Activated CD4-positive, alpha-beta memory T cell treated with anti-CD3 and anti-CD28 coated beads for 36 hours (primary cell): ENCODE measurements at regions not wholly inside any gene's neighbourhood (a gene's known extent, or its start where the extent isn't known, plus 50 kb on each side); places are given as distances from the start of the nearest gene placed in this dataset.

Source experiments
- CTCF ChIA-PET: fragments of 350-600 bp; sonication (Branson Sonifier 250); formaldehyde crosslinking; loops from one replicate; lab custom pipeline; 2021; ENCODE audit warnings: antibody characterized with exemption, inconsistent platforms; lab: Charles Lee
- POLR2A ChIA-PET: fragments of 350-600 bp; sonication (Branson Sonifier 250); formaldehyde crosslinking; loops from one replicate; lab custom pipeline; 2021; ENCODE audit warnings: antibody characterized with exemption; lab: Charles Lee
- DNase-seq: peaks from one replicate; pipeline ENCODE4 v3.0.0-alpha.2; 2020
- H3K27ac Mint-ChIP-seq: one replicate; pipeline ENCODE4 v1.8.0; 2021; ENCODE audit warnings: mixed read lengths
- H3K27me3 Mint-ChIP-seq: one replicate; pipeline ENCODE4 v1.8.0; 2021; ENCODE audit warnings: mixed read lengths
- H3K36me3 Mint-ChIP-seq: one replicate; pipeline ENCODE4 v1.8.0; 2021; ENCODE audit warnings: mixed read lengths
- H3K4me1 Mint-ChIP-seq: one replicate; pipeline ENCODE4 v1.8.0; 2021; ENCODE audit warnings: low read depth, mixed read lengths
- H3K4me3 Mint-ChIP-seq: one replicate; pipeline ENCODE4 v1.8.0; 2021; ENCODE audit warnings: mild to moderate bottlenecking, mixed read lengths
- H3K9me3 Mint-ChIP-seq: one replicate; pipeline ENCODE4 v1.8.0; 2021; ENCODE audit warnings: mixed read lengths
- intact Hi-C: fragments of 100-400 bp; cut with micrococcal nuclease; formaldehyde crosslinking; loops from one replicate; pipeline ENCODE4 v1.15.1; 2023

GRCh38 chr12:103046154-103046553, 88.7 kb downstream of the ASCL1 start:
- H3K27ac Mint-ChIP-seq, result no peak overlapping the region
- H3K36me3 Mint-ChIP-seq, result no peaks in the 10 kb centered on the region
- H3K4me1 Mint-ChIP-seq, result no peaks in the 10 kb centered on the region
- ChIA-PET CTCF (no interaction called here), POLR2A (no interaction called here)
- peaks cover 2% of the 10 kb centered on the region for H3K27me3 Mint-ChIP-seq
- H3K4me3 Mint-ChIP-seq, result no peak overlapping the region
- intact Hi-C loops, result no loop called here
- DNase-seq, result no peak
- H3K9me3 Mint-ChIP-seq, result no peaks in the 10 kb centered on the region

DNA sequence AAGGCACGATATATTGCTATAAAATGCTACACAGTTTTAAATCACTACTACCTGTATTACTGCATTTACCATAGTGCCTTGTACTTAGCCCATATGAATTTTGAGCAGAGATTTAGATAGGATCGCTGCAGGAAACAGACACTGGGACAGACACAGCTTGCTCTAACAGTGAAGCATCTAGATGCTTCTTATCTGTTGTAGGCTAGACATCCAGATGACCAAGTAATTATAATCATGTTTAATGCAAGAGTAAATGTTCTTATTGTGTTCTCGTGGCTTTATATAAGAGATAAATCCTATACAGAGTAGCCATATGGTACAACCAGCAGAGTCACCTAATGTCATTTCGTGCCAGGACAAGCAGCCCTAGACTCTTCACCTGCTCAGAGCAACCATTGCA, 92.8 kb downstream of the ASCL1 start:
- Mint-ChIP-seq H3K4me1 (no peaks in the 10 kb centered on the region), H3K9me3 (no peaks in the 10 kb centered on the region), H3K27ac (no peak overlapping the region), H3K4me3 (no peak overlapping the region), H3K27me3 (no peaks in the 10 kb centered on the region), H3K36me3 (no peaks in the 10 kb centered on the region)
- CTCF ChIA-PET, result no interaction called here
- intact Hi-C loops, result no loop called here
- no peak for DNase-seq
- POLR2A ChIA-PET, result no interaction called here

- Mint-ChIP-seq H3K4me3 (no peak overlapping the region), H3K4me1 (no peaks in the 10 kb centered on the region), H3K27me3 (no peaks in the 10 kb centered on the region), H3K36me3 (no peaks in the 10 kb centered on the region), H3K9me3 (no peaks in the 10 kb centered on the region), H3K27ac (no peak overlapping the region)
- ChIA-PET CTCF (no interaction called here), POLR2A (no interaction called here)
- no peak for DNase-seq
- intact Hi-C loops, result no loop called here
Observed at GRCh38 chr12:103053089-103053488, 95.6 kb downstream of the ASCL1 start.

GRCh38 chr12:103073630-103074029, 116.2 kb downstream of the ASCL1 start:
- DNase-seq, result no peak
- intact Hi-C loops, result no loop called here
- no peak overlapping the region for H3K27ac Mint-ChIP-seq
- no peaks in the 10 kb centered on the region for H3K36me3 Mint-ChIP-seq
- no peaks in the 10 kb centered on the region for H3K4me1 Mint-ChIP-seq
- H3K27me3 Mint-ChIP-seq, result no peaks in the 10 kb centered on the region
- H3K4me3 Mint-ChIP-seq, result no peak overlapping the region
- POLR2A ChIA-PET, result no interaction called here
- peaks cover 2% of the 10 kb centered on the region for H3K9me3 Mint-ChIP-seq
- CTCF ChIA-PET, result no interaction called here

DNA sequence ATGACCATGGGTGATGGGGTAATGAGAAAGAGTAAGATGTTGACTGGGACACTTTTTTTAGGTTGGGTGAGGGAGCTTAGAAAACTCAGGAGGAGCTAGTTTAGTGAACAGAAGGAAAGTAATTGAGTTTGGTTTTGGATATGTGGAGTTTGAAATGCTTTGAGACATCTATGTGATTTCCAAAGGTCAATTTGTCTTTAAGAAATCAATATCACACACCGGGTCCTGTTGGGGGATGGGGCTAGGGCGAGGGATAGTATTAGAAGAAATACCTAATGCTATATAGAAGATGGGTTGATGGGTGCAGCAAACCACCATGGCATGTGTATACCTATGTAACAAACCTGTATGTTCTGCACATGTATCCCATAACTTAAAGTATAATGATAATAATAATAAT, 118.4 kb downstream of the ASCL1 start:
- DNase-seq, result no peak
- POLR2A ChIA-PET, result no interaction called here
- H3K4me3 Mint-ChIP-seq, result no peak overlapping the region
- H3K27ac Mint-ChIP-seq, result no peak overlapping the region
- peaks cover 3% of the 10 kb centered on the region for H3K9me3 Mint-ChIP-seq
- CTCF ChIA-PET, result no interaction called here
- H3K27me3 Mint-ChIP-seq, result no peaks in the 10 kb centered on the region
- intact Hi-C loops, result no loop called here
- H3K36me3 Mint-ChIP-seq, result no peaks in the 10 kb centered on the region
- no peaks in the 10 kb centered on the region for H3K4me1 Mint-ChIP-seq

GRCh38 chr12:103077108-103077773, 119.8 kb downstream of the ASCL1 start:
- ChIA-PET POLR2A (no interaction called here), CTCF (no interaction called here)
- DNase-seq, result no peak
- Mint-ChIP-seq H3K4me3 (no peak overlapping the region), H3K9me3 (peaks cover 9% of the 10 kb centered on the region), H3K27me3 (no peaks in the 10 kb centered on the region), H3K27ac (no peak overlapping the region), H3K4me1 (no peaks in the 10 kb centered on the region), H3K36me3 (no peaks in the 10 kb centered on the region)
- intact Hi-C loops, result no loop called here

GRCh38 chr12:103085541-103085940, 128.1 kb downstream of the ASCL1 start:
- intact Hi-C loops, result no loop called here
- no peaks in the 10 kb centered on the region for H3K4me1 Mint-ChIP-seq
- H3K4me3 Mint-ChIP-seq, result no peak overlapping the region
- H3K27ac Mint-ChIP-seq, result no peak overlapping the region
- DNase-seq, result no peak
- no peaks in the 10 kb centered on the region for H3K36me3 Mint-ChIP-seq
- POLR2A ChIA-PET, result no interaction called here
- peaks cover 9% of the 10 kb centered on the region for H3K9me3 Mint-ChIP-seq
- peaks cover 2% of the 10 kb centered on the region for H3K27me3 Mint-ChIP-seq
- CTCF ChIA-PET, result no interaction called here

GRCh38 chr12:103086471-103086870, 129.0 kb downstream of the ASCL1 start:
- ChIA-PET POLR2A (no interaction called here), CTCF (no interaction called here)
- DNase-seq, result no peak
- no peaks in the 10 kb centered on the region for H3K36me3 Mint-ChIP-seq
- H3K27me3 Mint-ChIP-seq, result peaks cover 2% of the 10 kb centered on the region
- peaks cover 6% of the 10 kb centered on the region for H3K9me3 Mint-ChIP-seq
- intact Hi-C loops, result no loop called here
- H3K4me1 Mint-ChIP-seq, result no peaks in the 10 kb centered on the region
- H3K27ac Mint-ChIP-seq, result no peak overlapping the region
- H3K4me3 Mint-ChIP-seq, result no peak overlapping the region

- no peaks in the 10 kb centered on the region for H3K27me3 Mint-ChIP-seq
- no peaks in the 10 kb centered on the region for H3K36me3 Mint-ChIP-seq
- no peak for DNase-seq
- intact Hi-C loops, result no loop called here
- H3K27ac Mint-ChIP-seq, result no peak overlapping the region
- no peaks in the 10 kb centered on the region for H3K9me3 Mint-ChIP-seq
- no peak overlapping the region for H3K4me3 Mint-ChIP-seq
- CTCF ChIA-PET, result no interaction called here
- POLR2A ChIA-PET, result no interaction called here
- H3K4me1 Mint-ChIP-seq, result no peaks in the 10 kb centered on the region
Observed at GRCh38 chr12:103093499-103094106, 136.1 kb downstream of the ASCL1 start.

DNA sequence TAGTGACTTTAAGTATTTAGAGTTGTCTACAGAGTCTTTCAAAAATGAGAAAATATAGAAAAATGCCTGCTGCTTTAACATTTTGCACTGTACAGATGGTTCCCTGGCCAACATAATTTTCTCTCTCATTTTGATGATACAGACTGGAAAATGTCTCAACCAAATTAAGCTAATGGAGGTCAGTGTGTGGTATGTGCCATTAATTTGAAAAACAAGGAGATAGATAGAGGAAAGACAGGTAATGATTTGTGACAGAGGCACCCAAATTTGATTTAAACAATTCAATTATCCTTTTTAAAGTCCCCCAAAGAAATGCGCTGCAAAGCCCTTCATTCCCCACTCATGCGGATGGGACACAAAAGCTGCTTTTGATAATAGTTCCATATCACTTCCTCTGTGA, 140.0 kb downstream of the ASCL1 start:
- Mint-ChIP-seq H3K4me1 (peaks cover 1% of the 10 kb centered on the region), H3K27me3 (no peaks in the 10 kb centered on the region), H3K4me3 (no peak overlapping the region), H3K27ac (no peak overlapping the region), H3K9me3 (no peaks in the 10 kb centered on the region), H3K36me3 (no peaks in the 10 kb centered on the region)
- DNase-seq, result no peak
- CTCF ChIA-PET, result no interaction called here
- intact Hi-C loops, result no loop called here
- POLR2A ChIA-PET, result no interaction called here

GRCh38 chr12:103100257-103100831, 142.9 kb downstream of the ASCL1 start:
- Mint-ChIP-seq H3K4me1 (peaks cover 1% of the 10 kb centered on the region), H3K9me3 (no peaks in the 10 kb centered on the region), H3K27ac (no peak overlapping the region), H3K27me3 (no peaks in the 10 kb centered on the region), H3K36me3 (no peaks in the 10 kb centered on the region), H3K4me3 (no peak overlapping the region)
- ChIA-PET CTCF (no interaction called here), POLR2A (no interaction called here)
- intact Hi-C loops, result no loop called here
- no peak for DNase-seq

DNA sequence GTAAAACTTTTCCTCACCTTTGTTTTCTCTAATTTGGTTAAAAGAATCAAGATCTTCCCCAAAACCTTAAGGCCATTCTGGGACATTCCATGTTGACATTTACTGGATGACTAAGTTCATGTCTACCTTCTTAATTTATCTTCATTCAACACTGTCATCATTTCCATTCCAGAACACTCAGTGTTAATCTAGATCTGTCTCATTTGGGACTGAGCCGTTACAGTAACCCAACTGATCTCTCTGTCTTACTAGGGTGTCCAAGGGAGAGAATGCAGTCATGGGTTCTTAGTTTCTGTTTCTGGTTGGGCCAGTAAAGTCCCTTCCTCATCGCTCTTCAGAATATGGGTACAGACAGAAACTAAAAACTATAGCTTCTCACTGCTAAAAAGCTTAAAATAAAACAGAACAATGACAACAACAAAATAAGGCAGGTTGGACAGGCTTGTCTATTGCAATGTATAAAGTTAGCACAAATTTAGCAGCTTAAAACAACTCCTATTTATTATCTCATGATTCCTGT, 144.8 kb downstream of the ASCL1 start:
- H3K36me3 Mint-ChIP-seq, result no peaks in the 10 kb centered on the region
- H3K4me1 Mint-ChIP-seq, result peaks cover 1% of the 10 kb centered on the region
- no peaks in the 10 kb centered on the region for H3K9me3 Mint-ChIP-seq
- intact Hi-C loops, result loop anchor here (1.0 kb wide), 1 partner anchor 397 kb away; no protein-coding TSS in a partner anchor
- H3K27ac Mint-ChIP-seq, result no peak overlapping the region
- no peaks in the 10 kb centered on the region for H3K27me3 Mint-ChIP-seq
- CTCF ChIA-PET, result interaction anchor here (0.5 kb wide), 1 partner anchor 33 kb away, joined by 3 read pairs; no protein-coding TSS in a partner anchor
- POLR2A ChIA-PET, result no interaction called here
- no peak overlapping the region for H3K4me3 Mint-ChIP-seq
- no peak for DNase-seq
